Heart left ventricle (tissue), 16 donors: ENCODE measurements at regions not wholly inside any gene's neighbourhood (a gene's known extent, or its start where the extent isn't known, plus 50 kb on each side); places are given as distances from the start of the nearest gene placed in this dataset.

Experiments used
- ATAC-seq, 4 donors: fragments of 200-7000 bp; cut with Tn5 transposase; one replicate each; pipeline ENCODE4 v1.9.1; 2020 to 2022; ENCODE audit warnings: moderate library complexity in 4 of 4, mild to moderate bottlenecking in 3 of 4, moderate number of reproducible peaks in 1 of 4
- DNase-seq, 5 donors: peaks; one replicate each; pipeline ENCODE4 v3.0.0-alpha.2; 2020
- H3K27ac ChIP-seq, 12 donors: fragments of 200-600 bp; sonication (generic) in 4 of 12; one replicate each; pipeline versions ENCODE4 v1.5.0 to v1.8.0; 2016 to 2022; ENCODE audit warnings: mild to moderate bottlenecking in 2 of 12
- H3K27me3 ChIP-seq, 9 donors: fragments of 200-600 bp; sonication (generic) in 2 of 9; one replicate each; pipeline versions ENCODE4 v1.5.1 to v1.8.0; 2016 to 2022; ENCODE audit warnings: mild to moderate bottlenecking in 3 of 9
- H3K36me3 ChIP-seq, 9 donors: fragments of 200-600 bp; sonication (generic) in 2 of 9; one replicate each; pipeline versions ENCODE4 v1.5.0 to v1.8.0; 2018 to 2022; ENCODE audit warnings: mild to moderate bottlenecking in 2 of 9
- H3K4me1 ChIP-seq, 12 donors: fragments of 200-600 bp; sonication (generic) in 4 of 12; one replicate each; pipeline versions ENCODE4 v1.5.0 to v1.8.0; 2016 to 2022; ENCODE audit warnings: mild to moderate bottlenecking in 3 of 12
- H3K4me3 ChIP-seq, 12 donors: fragments of 200-600 bp; sonication (generic) in 4 of 12; one replicate each; pipeline versions ENCODE4 v1.5.0 to v1.8.0; 2017 to 2022; ENCODE audit warnings: mild to moderate bottlenecking in 9 of 12, moderate library complexity in 4 of 12
- H3K9me3 ChIP-seq, 12 donors: fragments of 200-600 bp; sonication (generic) in 4 of 12; one replicate each; pipeline versions ENCODE4 v1.5.0 to v1.8.0; 2016 to 2022; ENCODE audit warnings: mild to moderate bottlenecking in 1 of 12
- POLR2A ChIP-seq, 2 donors: fragments of 450-650 bp; IDR thresholded peaks; one replicate each; pipeline ENCODE4 v1.6.1; 2017; ENCODE audit warnings: antibody characterized with exemption in 2 of 2, mild to moderate bottlenecking in 2 of 2, moderate library complexity in 2 of 2
- WGBS, 4 donors: extraction: QIAGEN DNeasy Blood & Tissue Kit in 2 of 4; methylation state at CpG; one replicate each; pipeline versions ENCODE4 v1.1.5 to v1.1.7; 2013 to 2018; 5-methylcytosine and 5-hydroxymethylcytosine counted together
- intact Hi-C, 10 donors: fragments of 100-400 bp; cut with DNase I; formaldehyde crosslinking; loops; one replicate each; pipeline versions ENCODE4 v1.11.1 to v1.14.2; 2022
- TF ChIP-seq, protein P1 (sequence below), 12 donors: fragments of 200-600 bp; sonication (generic) in 4 of 12; IDR thresholded peaks; one replicate each; pipeline versions ENCODE4 v1.5.0 to v1.8.0; 2018 to 2022; ENCODE audit warnings: antibody characterized with exemption in 12 of 12, mild to moderate bottlenecking in 5 of 12
- donor health status: ischemic (EF 13 %, LVEDD 7.1; RV severe dilation, severe dysfunction).
- donor health status: healthy with polysubstance abuse.
- donor health status: DM: no; HTN: yes; CAD: no.
- donor health status: DM: no; HTN: no; CAD: no.
- donor health status: ischemic (EF 25% LVEDD 6.9; RV normal size, moderate dysfunction).
- donor health status: ischemic (EF 25% LVEDD 5.7; RV mildly dilated, moderate dysfunction).
- donor health status: healthy.
- donor health status: DM: yes; HTN: yes; CAD: no.
- donor health status: ischemic (EF 35%, LVEDD 5.7; RV mildly dilated, moderate dysfunction).
- donor health status: nonischemic (EF 11% LVEDD 7.7; RV severe dilation, severe dysfunction).
- donor health status: DM: yes; HTN: yes; CAD: no.
- donor health status: PGD.
- donor health status: ischemic (EF 29% LVEDD 5.4; RV normal size, mild dysfunction).
- donor health status: nonischemic (EF 23%, LVEDD 6.1; RV moderate dilation, normal function).

- H3K4me1 ChIP-seq = peaks cover 0 to 19% (median 6%) of the 10 kb centered on the region in 12 donors
- H3K9me3 ChIP-seq = no peaks in the 10 kb centered on the region
- intact Hi-C loops = loop anchor here in 4 of 10 donors (10.0 kb wide), 4 partner anchors 117 to 467 kb away; partner anchors contain the start of gene FOXO1 (in 2 of the 4)
- ATAC-seq = no peak
- TF ChIP-seq POLR2A (IDR thresholded peaks at IDR 0.05) = no peak
- TF ChIP-seq, protein P1, sequence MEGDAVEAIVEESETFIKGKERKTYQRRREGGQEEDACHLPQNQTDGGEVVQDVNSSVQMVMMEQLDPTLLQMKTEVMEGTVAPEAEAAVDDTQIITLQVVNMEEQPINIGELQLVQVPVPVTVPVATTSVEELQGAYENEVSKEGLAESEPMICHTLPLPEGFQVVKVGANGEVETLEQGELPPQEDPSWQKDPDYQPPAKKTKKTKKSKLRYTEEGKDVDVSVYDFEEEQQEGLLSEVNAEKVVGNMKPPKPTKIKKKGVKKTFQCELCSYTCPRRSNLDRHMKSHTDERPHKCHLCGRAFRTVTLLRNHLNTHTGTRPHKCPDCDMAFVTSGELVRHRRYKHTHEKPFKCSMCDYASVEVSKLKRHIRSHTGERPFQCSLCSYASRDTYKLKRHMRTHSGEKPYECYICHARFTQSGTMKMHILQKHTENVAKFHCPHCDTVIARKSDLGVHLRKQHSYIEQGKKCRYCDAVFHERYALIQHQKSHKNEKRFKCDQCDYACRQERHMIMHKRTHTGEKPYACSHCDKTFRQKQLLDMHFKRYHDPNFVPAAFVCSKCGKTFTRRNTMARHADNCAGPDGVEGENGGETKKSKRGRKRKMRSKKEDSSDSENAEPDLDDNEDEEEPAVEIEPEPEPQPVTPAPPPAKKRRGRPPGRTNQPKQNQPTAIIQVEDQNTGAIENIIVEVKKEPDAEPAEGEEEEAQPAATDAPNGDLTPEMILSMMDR (IDR thresholded peaks at IDR 0.05) = no peak
- 44 to 89% (median 75%) methylated on average over 4 of the region's 4 CpGs for WGBS, 4 donors
- H3K4me3 ChIP-seq = no peak overlapping the region
- H3K27ac ChIP-seq = no peak overlapping the region
- H3K27me3 ChIP-seq = no peaks in the 10 kb centered on the region
- H3K36me3 ChIP-seq = no peaks in the 10 kb centered on the region
- no peak for DNase-seq
These were observed 468.4 kb downstream of the FOXO1 start for GRCh38 chr13:40197936-40198595.

DNA sequence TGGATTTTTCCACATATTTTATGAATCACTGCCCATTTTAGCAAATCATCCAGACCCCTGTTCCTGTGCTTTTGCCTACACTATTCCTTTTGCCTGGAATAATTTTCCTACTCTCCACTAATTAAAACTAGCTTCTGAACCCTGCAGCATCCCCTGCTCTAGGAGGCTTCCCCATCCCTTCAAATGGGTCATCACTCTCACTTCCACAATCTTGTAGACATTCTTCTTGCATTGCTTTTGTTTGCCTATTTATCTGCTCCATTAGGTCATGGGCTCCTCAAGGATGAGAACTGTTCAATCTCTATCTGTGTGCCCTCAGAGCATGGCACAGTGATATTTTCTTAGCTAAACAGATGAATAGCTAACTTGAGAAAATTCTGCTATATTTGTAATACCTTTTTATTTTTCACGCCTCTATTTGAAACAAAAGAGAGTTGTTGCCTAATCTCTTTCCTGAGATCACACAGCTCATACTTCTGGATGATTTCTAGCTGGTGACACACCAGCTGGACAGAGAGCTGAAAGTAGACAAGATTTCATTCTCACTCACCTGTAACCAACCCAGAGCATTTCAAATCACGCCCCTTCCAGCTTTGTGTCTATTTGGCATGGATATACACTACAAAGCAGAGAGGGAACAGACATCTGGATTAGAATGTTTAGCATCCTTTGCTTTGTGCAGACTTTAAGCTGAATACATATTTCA lies 466.0 kb downstream of the FOXO1 start:
- H3K4me1 ChIP-seq = no peaks in the 10 kb centered on the region
- no peak overlapping the region for H3K27ac ChIP-seq
- DNase-seq = no peak
- H3K4me3 ChIP-seq = no peak overlapping the region
- TF ChIP-seq, protein P1 (IDR thresholded peaks at IDR 0.05) = no peak
- no peak for TF ChIP-seq POLR2A (IDR thresholded peaks at IDR 0.05)
- 95 to 99% (median 97%) methylated on average over 2 of the region's 2 CpGs for whole genome bisulfite sequencing, 4 donors
- intact Hi-C loops = no loop called here
- ATAC-seq = no peak
- H3K36me3 ChIP-seq = no peaks in the 10 kb centered on the region
- H3K9me3 ChIP-seq = peaks cover 0 to 11% (median 0%) of the 10 kb centered on the region in 12 donors
- no peaks in the 10 kb centered on the region for H3K27me3 ChIP-seq

DNA sequence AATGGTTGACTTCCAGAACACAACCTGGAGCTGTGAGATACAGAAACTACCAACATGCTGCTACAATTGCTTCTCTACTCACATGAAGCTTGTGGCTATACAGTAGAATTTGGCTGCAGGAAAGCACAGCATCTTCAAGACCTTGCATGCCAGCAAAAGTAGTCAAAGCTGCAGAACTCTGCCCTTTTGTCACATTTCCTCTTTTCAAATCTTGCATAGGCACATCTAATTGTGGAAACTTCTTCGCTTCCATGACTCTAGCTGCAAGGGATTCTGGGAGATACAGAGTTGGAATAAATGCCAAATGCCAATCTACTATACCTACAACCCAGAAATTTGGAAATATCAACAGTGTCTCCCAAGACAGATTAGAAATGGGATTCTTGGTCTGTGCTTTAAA lies 462.2 kb downstream of the FOXO1 start:
- peaks cover 0 to 11% (median 0%) of the 10 kb centered on the region in 12 donors for H3K9me3 ChIP-seq
- ATAC-seq (no peak), DNase-seq (no peak)
- intact Hi-C loops = no loop called here
- H3K27me3 ChIP-seq = no peaks in the 10 kb centered on the region
- no peak overlapping the region for H3K4me3 ChIP-seq
- WGBS, 4 donors = 77 to 100% (median 96%) methylated on average over 1 of the region's 1 CpG
- no peak for TF ChIP-seq POLR2A (IDR thresholded peaks at IDR 0.05)
- TF ChIP-seq, protein P1 (IDR thresholded peaks at IDR 0.05) = no peak
- H3K4me1 ChIP-seq = peaks cover 0 to 21% (median 0%) of the 10 kb centered on the region in 12 donors
- H3K27ac ChIP-seq = no peak overlapping the region
- H3K36me3 ChIP-seq = no peaks in the 10 kb centered on the region

DNA sequence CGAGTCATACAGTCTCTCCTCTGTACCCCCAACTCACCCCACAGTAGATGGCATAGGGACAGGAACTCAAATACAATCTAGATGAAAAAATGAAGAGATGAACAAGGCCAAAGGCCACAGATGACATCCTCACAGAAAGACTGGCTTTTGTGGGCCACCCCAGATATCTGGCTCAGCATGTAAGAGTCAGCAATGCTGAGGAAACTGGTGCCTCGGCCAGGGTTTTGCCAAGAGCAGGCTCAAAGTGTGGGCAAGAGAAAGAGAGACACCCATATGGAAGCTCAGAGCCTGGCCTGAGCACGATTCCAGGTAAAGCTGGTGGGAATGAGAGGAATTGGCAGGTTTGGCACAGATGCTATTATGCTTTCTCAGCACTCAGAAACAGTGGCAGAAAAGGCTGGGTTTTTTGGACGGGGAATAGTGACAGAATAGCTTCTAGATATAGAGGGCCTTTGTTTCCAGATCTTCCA lies 460.6 kb downstream of the FOXO1 start:
- intact Hi-C loops = no loop called here
- H3K36me3 ChIP-seq = no peaks in the 10 kb centered on the region
- H3K27ac ChIP-seq = peak overlapping the region in 3 of 12 donors; percentile 6 to 70 (median 32)
- DNase-seq (no peak), ATAC-seq (no peak)
- H3K27me3 ChIP-seq = no peaks in the 10 kb centered on the region
- no peak overlapping the region for H3K4me3 ChIP-seq
- H3K9me3 ChIP-seq = peaks cover 0 to 11% (median 0%) of the 10 kb centered on the region in 12 donors
- WGBS, 4 donors = 83 to 94% (median 90%) methylated on average over 4 of the region's 4 CpGs
- TF ChIP-seq POLR2A (IDR thresholded peaks at IDR 0.05) = no peak
- TF ChIP-seq, protein P1 (IDR thresholded peaks at IDR 0.05) = no peak
- peaks cover 0 to 21% (median 0%) of the 10 kb centered on the region in 12 donors for H3K4me1 ChIP-seq
